HG03558 (cell line): ENCODE measurements at regions not wholly inside any gene's neighbourhood (a gene's known extent, or its start where the extent isn't known, plus 50 kb on each side); places are given as distances from the start of the nearest gene placed in this dataset.
"Not testable (repeated sequence)": the region's sequence is repeated elsewhere in the genome, so short reads cannot be mapped to it uniquely, and the experiment has no call there.

Experiments used
- ATAC-seq: cut with Tn5 transposase; IDR thresholded peaks from one replicate; pipeline ENCODE4 v1.9.1; 2021; ENCODE audit warnings: moderate number of reproducible peaks; ENCODE audit not compliant: unreplicated experiment; ENCODE audit errors: extremely low read depth

DNA sequence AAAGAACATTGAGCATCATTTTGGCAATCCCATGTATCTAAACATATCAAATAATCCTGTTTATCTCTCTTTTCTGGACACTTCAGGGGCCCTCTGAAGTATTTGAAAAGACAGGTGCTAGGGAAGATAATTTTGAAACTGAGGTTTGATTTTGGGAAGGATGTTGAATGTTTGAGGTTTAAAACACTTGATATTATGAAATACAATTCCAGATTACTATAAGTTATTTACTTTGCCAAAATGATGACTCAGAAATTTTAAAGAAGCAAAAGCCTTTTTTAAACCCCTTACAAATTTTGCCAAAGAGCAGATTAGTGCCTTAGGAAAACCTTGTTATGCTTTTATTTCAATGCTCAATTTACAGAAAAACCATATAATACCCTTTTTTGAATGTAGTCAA lies 99.1 kb upstream of the ARMC3 start:
- ATAC-seq, result not testable (repeated sequence)

DNA sequence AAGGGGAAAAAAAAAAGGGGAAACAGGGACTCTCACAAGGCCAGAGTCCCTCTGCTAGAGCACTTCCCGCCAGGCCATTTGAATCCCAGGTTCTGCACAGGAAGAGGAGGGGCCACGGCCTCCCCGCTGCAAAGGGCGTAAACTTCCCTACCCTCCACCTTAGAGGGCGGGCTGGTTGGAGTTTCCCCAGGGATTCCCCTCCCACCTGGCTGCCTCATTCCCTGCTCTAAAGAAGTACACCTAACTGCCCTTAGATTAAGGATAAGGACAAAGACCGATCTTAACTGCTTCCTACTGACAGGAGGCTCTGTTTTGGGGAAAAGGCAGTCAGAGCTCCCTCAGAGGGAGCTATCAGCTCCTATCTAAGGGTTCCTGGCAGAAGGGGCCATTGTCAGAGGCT lies 102.0 kb upstream of the ARMC3 start:
- ATAC-seq, result no peak

DNA sequence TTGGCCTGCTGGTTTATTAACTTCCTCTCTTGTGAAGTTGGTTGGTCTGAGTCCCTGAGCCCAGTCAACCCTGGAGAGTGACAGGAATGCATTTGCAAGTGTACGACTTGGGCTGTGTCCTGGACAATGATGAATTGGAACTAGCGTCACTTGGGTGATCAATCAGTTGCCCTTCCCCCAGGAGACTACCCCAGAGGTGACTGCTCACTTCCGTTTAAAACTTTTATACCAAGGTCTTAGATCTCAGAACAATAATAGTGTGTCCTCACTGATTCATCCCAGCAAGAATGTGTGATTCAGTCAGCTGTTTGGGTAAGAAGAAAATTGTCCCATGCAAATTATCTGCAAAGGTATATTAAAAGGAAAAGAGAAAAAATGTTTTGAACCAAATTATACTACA lies 102.9 kb upstream of the ARMC3 start:
- ATAC-seq, result no peak

DNA sequence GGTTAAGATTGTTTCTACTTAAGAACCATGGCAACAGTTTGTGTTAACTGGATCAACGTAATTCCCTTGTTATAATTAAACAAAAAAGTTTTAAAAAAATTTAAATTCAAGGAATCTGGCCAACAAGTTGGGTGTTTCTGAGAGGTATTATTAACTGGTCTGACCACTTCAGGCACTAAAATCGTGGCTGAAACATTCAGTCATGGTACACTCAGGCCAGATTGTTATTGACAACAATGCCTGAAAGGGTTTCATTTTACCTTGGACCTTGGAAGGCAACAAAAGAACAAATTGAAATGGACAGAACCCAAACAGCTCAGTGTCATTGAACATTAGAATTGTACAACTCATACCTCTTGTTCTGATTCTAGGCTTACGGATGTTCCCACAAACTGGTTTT lies 103.3 kb upstream of the ARMC3 start:
- ATAC-seq, result no peak

- peak; percentile 74 for ATAC-seq
Observed at GRCh38 chr10:22823109-22823508, 104.7 kb upstream of the ARMC3 start.

DNA sequence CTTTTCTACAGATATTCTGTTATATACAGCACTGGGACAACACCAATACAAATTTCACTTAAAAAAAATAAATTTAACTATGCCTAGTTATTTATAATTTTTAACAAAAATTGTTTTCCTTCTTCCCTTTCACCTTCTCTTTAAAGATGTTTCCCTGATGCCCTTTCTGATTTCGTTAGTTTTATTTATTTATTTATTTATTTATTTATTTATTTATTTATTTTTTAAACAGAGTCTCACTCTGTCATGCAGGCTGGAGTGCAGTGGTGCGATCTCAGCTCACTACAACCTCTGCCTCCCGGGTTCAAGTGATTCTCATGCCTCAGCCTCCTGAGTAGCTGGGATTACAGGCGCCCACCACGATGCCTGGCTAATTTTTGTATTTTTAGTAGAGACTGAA lies 105.9 kb upstream of the ARMC3 start:
- not testable (repeated sequence) for ATAC-seq

DNA sequence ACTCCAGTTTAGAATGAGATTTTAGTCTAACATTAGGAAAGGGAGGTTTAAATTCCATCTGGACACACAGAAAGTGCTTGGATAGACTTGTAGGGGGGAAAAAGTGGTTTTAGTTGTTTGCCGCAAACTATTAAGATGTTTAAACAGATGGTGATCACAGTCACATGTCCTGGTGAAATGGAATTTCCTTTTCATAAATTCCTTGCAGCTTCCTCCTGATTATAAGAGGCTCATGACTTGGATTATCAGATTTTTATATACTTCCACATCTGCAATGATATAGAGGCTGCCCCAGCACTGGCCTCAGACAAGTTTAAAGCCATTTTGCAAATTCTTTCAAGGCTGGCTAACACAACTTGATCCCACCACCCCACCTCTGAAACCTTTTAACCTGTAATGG lies 106.4 kb upstream of the ARMC3 start:
- no peak for ATAC-seq

GRCh38 chr10:22816298-22816653 lies 101.9 kb upstream of the PIP4K2A start:
- no peak for ATAC-seq

- ATAC-seq, result no peak
Observed at GRCh38 chr10:22810643-22811465, 96.5 kb upstream of the PIP4K2A start.

DNA sequence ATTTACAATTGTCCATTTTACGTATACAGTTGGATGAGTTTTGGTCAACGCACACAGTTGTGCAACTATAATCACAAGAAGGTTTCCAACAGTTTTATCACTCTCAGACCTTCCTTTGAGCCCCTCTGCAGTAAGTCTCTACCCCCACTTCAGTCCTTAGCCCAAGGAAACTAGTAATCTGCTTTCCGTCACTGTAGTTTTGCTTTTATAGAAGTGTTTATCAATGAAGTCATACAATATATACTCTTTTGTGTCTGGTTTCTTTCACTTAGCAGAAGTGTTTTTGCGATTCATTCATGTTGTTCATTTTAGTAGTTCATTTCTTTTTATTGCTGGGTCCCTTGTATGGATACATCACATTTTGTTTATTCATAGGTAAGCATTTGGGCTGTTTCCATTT lies 92.9 kb upstream of the PIP4K2A start:
- ATAC-seq, result no peak

DNA sequence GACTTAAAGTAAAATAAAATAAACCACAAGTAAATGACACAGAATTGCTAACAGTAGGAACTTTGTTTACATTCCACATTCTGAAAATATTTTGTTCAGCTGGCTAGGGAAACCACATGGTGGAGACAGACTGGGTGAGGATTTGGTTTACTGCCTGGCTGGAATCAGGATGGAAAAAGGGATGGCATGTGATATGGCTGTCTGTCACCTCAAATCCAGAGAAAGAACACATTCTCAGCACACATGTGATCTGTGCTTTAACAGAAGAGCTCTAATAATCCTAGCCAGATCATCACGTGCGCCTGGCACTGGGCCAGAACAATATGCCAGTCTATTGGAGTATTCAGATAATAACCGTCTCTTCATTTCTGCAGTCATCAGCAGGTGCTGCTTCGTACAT lies 90.9 kb upstream of the PIP4K2A start:
- no peak for ATAC-seq

GRCh38 chr10:22803261-22803885 lies 89.0 kb upstream of the PIP4K2A start:
- no peak for ATAC-seq

- no peak for ATAC-seq
Observed at GRCh38 chr10:22801785-22802184, 87.4 kb upstream of the PIP4K2A start.

- ATAC-seq, result not testable (repeated sequence)
Observed at GRCh38 chr10:22797796-22798195, 83.4 kb upstream of the PIP4K2A start.

- ATAC-seq, result no peak
Observed at GRCh38 chr10:22795546-22795945, 81.2 kb upstream of the PIP4K2A start.

GRCh38 chr10:22792161-22792560 lies 77.8 kb upstream of the PIP4K2A start:
- ATAC-seq, result no peak

- no peak for ATAC-seq
Observed at GRCh38 chr10:22791665-22792064, 77.3 kb upstream of the PIP4K2A start.

DNA sequence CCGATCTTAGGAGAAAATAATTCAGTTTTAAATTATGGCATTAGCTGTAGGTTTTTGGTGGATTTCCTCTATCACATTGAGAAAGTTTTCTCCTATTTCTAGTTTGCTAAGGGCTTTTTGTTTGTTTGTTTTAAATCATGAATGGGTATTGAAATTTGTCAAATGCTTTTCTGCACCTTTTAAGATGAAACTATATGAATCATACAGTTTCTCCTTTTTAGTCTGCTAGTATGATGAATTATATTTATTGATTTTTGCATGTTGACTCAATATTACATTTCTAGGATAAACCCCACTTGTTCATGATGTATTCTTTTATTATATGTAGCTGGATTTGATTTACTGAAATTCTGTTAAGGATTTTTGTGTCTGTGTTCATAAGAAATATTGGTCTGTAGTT lies 70.3 kb upstream of the PIP4K2A start:
- ATAC-seq, result no peak

- no peak for ATAC-seq
Observed at GRCh38 chr10:22783807-22784206, 69.4 kb upstream of the PIP4K2A start.

- ATAC-seq, result no peak
Observed at GRCh38 chr10:22780474-22780885, 66.1 kb upstream of the PIP4K2A start.

DNA sequence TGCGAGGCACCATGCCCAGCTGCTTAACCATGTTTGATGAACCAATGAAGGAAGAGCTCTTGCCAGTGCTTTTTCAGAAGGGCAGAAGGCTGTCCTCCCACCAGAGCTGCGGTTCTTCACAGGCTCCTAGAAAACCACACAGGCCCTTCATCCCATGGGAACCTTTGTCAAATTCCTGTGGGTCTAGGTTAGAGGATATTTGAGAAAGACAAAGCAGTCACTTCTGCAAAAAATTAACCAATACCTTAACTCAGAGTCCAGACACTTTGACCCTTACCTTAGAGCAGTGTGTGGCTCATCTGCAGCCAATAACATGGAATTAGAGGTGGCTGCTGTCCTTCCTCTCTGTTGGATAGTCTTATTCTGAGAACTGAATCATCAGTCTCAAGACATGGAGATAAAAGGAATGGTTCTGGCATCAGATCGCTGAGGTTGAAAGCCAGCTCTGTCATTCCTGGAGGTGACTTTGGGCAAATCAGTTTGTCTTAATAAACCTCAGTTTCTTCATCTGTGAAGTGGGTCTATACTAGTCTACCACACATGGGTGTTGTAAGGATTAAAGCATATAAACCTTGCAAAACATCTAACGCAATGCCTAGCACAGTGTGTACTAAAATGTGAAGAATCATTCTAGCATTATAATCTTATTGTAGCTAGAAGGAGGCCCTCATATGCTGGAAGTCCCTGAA lies 65.1 kb upstream of the PIP4K2A start:
- no peak for ATAC-seq
